Panc1 (cell line): ENCODE measurements at regions not wholly inside any gene's neighbourhood (a gene's known extent, or its start where the extent isn't known, plus 50 kb on each side); places are given as distances from the start of the nearest gene placed in this dataset.

Source experiments
- ATAC-seq: fragments of 200-7000 bp; cut with Tn5 transposase; 2 replicates; pipeline ENCODE4 v1.9.1; 2020; ENCODE audit warnings: mild to moderate bottlenecking, moderate library complexity
- BruUV-seq: library from RNA; stranded (reverse); fragments of 400-500 nt; replicated peaks from 2 replicates; lab custom pipeline; 2021; lab: Mats Ljungman, UMichigan
- CTCF ChIA-PET: fragments of 300-600 bp; sonication (Branson Sonifier 250); formaldehyde crosslinking; loops from one replicate; lab custom pipeline; 2022; ENCODE audit warnings: antibody characterized with exemption; lab: Charles Lee
- POLR2A ChIA-PET: fragments of 300-600 bp; sonication (Branson Sonifier 250); formaldehyde crosslinking; loops from one replicate; lab custom pipeline; 2022; ENCODE audit warnings: antibody characterized with exemption; lab: Charles Lee
- DNase-seq: peaks from one replicate; pipeline ENCODE4 v3.0.0-alpha.2; 2010; ENCODE audit warnings: low read depth, low spot score
- H3K27ac ChIP-seq: 2 replicates; pipeline ENCODE4 v1.5.1; 2011; ENCODE audit warnings: mild to moderate bottlenecking, low read length, inconsistent platforms
- H3K27me3 ChIP-seq: fragments of 200-500 bp; sonication (Bioruptor generic); 2 replicates; pipeline ENCODE4 v1.6.0; 2014; ENCODE audit warnings: low read length, inconsistent platforms; ENCODE audit not compliant: control insufficient read depth, insufficient read depth
- H3K36me3 ChIP-seq: fragments of 200-500 bp; sonication (Bioruptor generic); 2 replicates; pipeline ENCODE4 v1.5.1; 2014; ENCODE audit warnings: inconsistent platforms, mild to moderate bottlenecking, low read length, moderate library complexity; ENCODE audit not compliant: control insufficient read depth, insufficient read depth
- H3K4me1 ChIP-seq: 2 replicates; pipeline ENCODE4 v1.5.1; 2011; ENCODE audit warnings: inconsistent platforms, mild to moderate bottlenecking, low read length, moderate library complexity; ENCODE audit not compliant: control insufficient read depth, insufficient read depth
- H3K4me3 ChIP-seq, 2 experiments: 2 replicates each; pipeline ENCODE4 v1.5.1; 2011 to 2012; ENCODE audit warnings: low read depth in 2 of 2, low read length in 2 of 2, mild to moderate bottlenecking in 2 of 2, inconsistent platforms in 1 of 2, moderate library complexity in 1 of 2
- H3K9me3 ChIP-seq: fragments of 200-500 bp; sonication (Bioruptor generic); 2 replicates; pipeline ENCODE4 v1.5.1; 2014; ENCODE audit warnings: low read depth, mild to moderate bottlenecking, inconsistent platforms, low read length, moderate library complexity; ENCODE audit not compliant: control insufficient read depth, insufficient read depth
- CTCF ChIP-seq: fragments of 450-650 bp; IDR thresholded peaks from 2 replicates; pipeline ENCODE4 v1.5.1; 2017; ENCODE audit warnings: mild to moderate bottlenecking
- POLR2AphosphoS5 ChIP-seq: IDR thresholded peaks from 2 replicates; pipeline ENCODE4 v1.6.1; 2012; ENCODE audit warnings: mild to moderate bottlenecking, low read depth, low read length, moderate library complexity
- REST ChIP-seq, 2 experiments: IDR thresholded peaks; 2 replicates each; pipeline ENCODE4 v1.6.1; 2011 to 2012; ENCODE audit warnings: low read depth in 2 of 2, control low read depth in 1 of 2, low read length in 1 of 2, mild to moderate bottlenecking in 1 of 2, moderate library complexity in 1 of 2; ENCODE audit not compliant: insufficient read depth in 1 of 2
- SIN3A ChIP-seq: IDR thresholded peaks from 2 replicates; pipeline ENCODE4 v1.6.1; 2012; ENCODE audit warnings: low read depth, mild to moderate bottlenecking, low read length, moderate library complexity, borderline replicate concordance; ENCODE audit not compliant: insufficient read depth
- TCF7L2 ChIP-seq: IDR thresholded peaks from 2 replicates; pipeline ENCODE4 v1.6.1; 2011; ENCODE audit warnings: mild to moderate bottlenecking, low read depth, low read length, inconsistent platforms
- in situ Hi-C: cut with HindIII; loops from 2 replicates; pipeline ENCODE4 v1.10.0; 2016; ENCODE audit warnings: low sequenced_read_pairs, low pct_unique_long_range_greater_than_20kb
- intact Hi-C: fragments of 100-400 bp; cut with micrococcal nuclease; formaldehyde crosslinking; loops from one replicate; pipeline ENCODE4 v1.10.0; 2022; ENCODE audit not compliant: unreplicated experiment

GRCh38 chr3:137204409-137204808, 246.6 kb downstream of the IL20RB start:
- ATAC-seq (no peak), DNase-seq (no peak)
- Histone ChIP-seq H3K4me3 (no peak overlapping the region), H3K36me3 (no peaks in the 10 kb centered on the region), H3K9me3 (no peaks in the 10 kb centered on the region), H3K27me3 (peaks cover 5% of the 10 kb centered on the region; the same call in 1 of the 2 replicates), H3K27ac (no peak overlapping the region), H3K4me1 (no peaks in the 10 kb centered on the region)
- CTCF ChIA-PET, result no interaction called here
- POLR2A ChIA-PET, result no interaction called here
- TF ChIP-seq POLR2AphosphoS5 (no peak), REST (IDR thresholded peaks at IDR 0.05; ENCODE audit: insufficient read depth in 1 of 2, low read depth in 2 of 2, low read length in 1 of 2) (no peak), SIN3A (no peak), CTCF (no peak), TCF7L2 (no peak)
- BruUV-seq, result no TSS peak
- in situ Hi-C loops, result no loop called here
- intact Hi-C loops, result no loop called here

- no peak for ATAC-seq
- in situ Hi-C loops, result no loop called here
- H3K36me3 ChIP-seq, result no peaks in the 10 kb centered on the region
- no TSS peak for BruUV-seq
- DNase-seq, result no peak
- peaks cover 5% of the 10 kb centered on the region; the same call in 1 of the 2 replicates for H3K27me3 ChIP-seq
- intact Hi-C loops, result no loop called here
- ChIA-PET CTCF (no interaction called here), POLR2A (no interaction called here)
- TF ChIP-seq CTCF (no peak), POLR2AphosphoS5 (no peak), SIN3A (no peak), TCF7L2 (no peak), REST (IDR thresholded peaks at IDR 0.05; ENCODE audit: insufficient read depth in 1 of 2, low read depth in 2 of 2, low read length in 1 of 2) (no peak)
- H3K9me3 ChIP-seq, result no peaks in the 10 kb centered on the region
- H3K4me3 ChIP-seq, result no peak overlapping the region
- H3K27ac ChIP-seq, result no peak overlapping the region
- no peaks in the 10 kb centered on the region for H3K4me1 ChIP-seq
Measured at GRCh38 chr3:137205394-137206045, 247.7 kb downstream of the IL20RB start.
